ENCODE measurements at regions not wholly inside any gene's neighbourhood (a gene's known extent, or its start where the extent isn't known, plus 50 kb on each side); places are given as distances from the start of the nearest gene placed in this dataset.

- peaks cover 22% of the 10 kb centered on the region for H3K27me3 ChIP-seq (ENCODE audit: insufficient read depth, poor library complexity, severe bottlenecking)
- ATAC-seq (ENCODE audit: low read depth), result peak; percentile 54
- no peak for TF ChIP-seq CTCF (IDR thresholded peaks at IDR 0.05; ENCODE audit: poor library complexity, severe bottlenecking)
- no peak overlapping the region for H3K4me3 ChIP-seq (ENCODE audit: severe bottlenecking)
- no peaks in the 10 kb centered on the region for H3K9me3 ChIP-seq (ENCODE audit: severe bottlenecking)
- H3K36me3 ChIP-seq (ENCODE audit: low read depth), result no peaks in the 10 kb centered on the region
- peak; percentile 85 for DNase-seq (ENCODE audit: low spot score)
- H3K27ac ChIP-seq (ENCODE audit: poor library complexity, severe bottlenecking), result no peak overlapping the region
- no peaks in the 10 kb centered on the region for H3K4me1 ChIP-seq (ENCODE audit: insufficient read depth, poor library complexity, severe bottlenecking)
Measured at GRCh38 chr20:63060057-63060991, 53.6 kb upstream of the BHLHE23 start.

- Histone ChIP-seq H3K9me3 (ENCODE audit: severe bottlenecking) (no peaks in the 10 kb centered on the region), H3K27me3 (ENCODE audit: insufficient read depth, poor library complexity, severe bottlenecking) (peaks cover 29% of the 10 kb centered on the region), H3K27ac (ENCODE audit: poor library complexity, severe bottlenecking) (no peak overlapping the region), H3K4me1 (ENCODE audit: insufficient read depth, poor library complexity, severe bottlenecking) (no peaks in the 10 kb centered on the region), H3K36me3 (ENCODE audit: low read depth) (no peaks in the 10 kb centered on the region), H3K4me3 (ENCODE audit: severe bottlenecking) (no peak overlapping the region)
- TF ChIP-seq CTCF (IDR thresholded peaks at IDR 0.05; ENCODE audit: poor library complexity, severe bottlenecking), result no peak
- DNase-seq (ENCODE audit: low spot score) (peak; percentile 75), ATAC-seq (ENCODE audit: low read depth) (no peak)
Measured at GRCh38 chr20:63059684-63060056, 52.9 kb upstream of the BHLHE23 start.

- no peak overlapping the region for H3K4me3 ChIP-seq (ENCODE audit: severe bottlenecking)
- no peaks in the 10 kb centered on the region for H3K9me3 ChIP-seq (ENCODE audit: severe bottlenecking)
- no peaks in the 10 kb centered on the region for H3K4me1 ChIP-seq (ENCODE audit: insufficient read depth, poor library complexity, severe bottlenecking)
- no peaks in the 10 kb centered on the region for H3K36me3 ChIP-seq (ENCODE audit: low read depth)
- H3K27ac ChIP-seq (ENCODE audit: poor library complexity, severe bottlenecking), result no peak overlapping the region
- H3K27me3 ChIP-seq (ENCODE audit: insufficient read depth, poor library complexity, severe bottlenecking), result peaks cover 37% of the 10 kb centered on the region
- no peak for TF ChIP-seq CTCF (IDR thresholded peaks at IDR 0.05; ENCODE audit: poor library complexity, severe bottlenecking)
- DNase-seq (ENCODE audit: low spot score) (peak; percentile 84), ATAC-seq (ENCODE audit: low read depth) (0 out of 3 replicates have a peak, but pooled peaks have one; percentile 7)
Measured at GRCh38 chr20:63058696-63059335, 52.1 kb upstream of the BHLHE23 start.

GRCh38 chr20:63057171-63058117 is 50.7 kb upstream of the BHLHE23 start:
- no peak for TF ChIP-seq CTCF (IDR thresholded peaks at IDR 0.05; ENCODE audit: poor library complexity, severe bottlenecking)
- ATAC-seq (ENCODE audit: low read depth), result no peak
- DNase-seq (ENCODE audit: low spot score), result peak; percentile 29
- Histone ChIP-seq H3K36me3 (ENCODE audit: low read depth) (no peaks in the 10 kb centered on the region), H3K4me3 (ENCODE audit: severe bottlenecking) (no peak overlapping the region), H3K4me1 (ENCODE audit: insufficient read depth, poor library complexity, severe bottlenecking) (no peaks in the 10 kb centered on the region), H3K27ac (ENCODE audit: poor library complexity, severe bottlenecking) (no peak overlapping the region), H3K27me3 (ENCODE audit: insufficient read depth, poor library complexity, severe bottlenecking) (peaks cover 51% of the 10 kb centered on the region), H3K9me3 (ENCODE audit: severe bottlenecking) (no peaks in the 10 kb centered on the region)
